ENCODE measurements at regions not wholly inside any gene's neighbourhood (a gene's known extent, or its start where the extent isn't known, plus 50 kb on each side); places are given as distances from the start of the nearest gene placed in this dataset.

- H3K4me1 ChIP-seq (ENCODE audit: control insufficient read depth in 4 of 4, insufficient read depth in 4 of 4, low read length in 3 of 4): no peaks in the 10 kb centered on the region
- 33% methylated on average over 6 of the region's 6 CpGs for WGBS
- H3K9ac ChIP-seq (ENCODE audit: low read depth in 1 of 2, low read length in 2 of 2): no peak overlapping the region
- no peak for DNase-seq (ENCODE audit: low spot score)
- TF ChIP-seq TAF1 (conservative IDR thresholded peaks at IDR 0.05) (no peak), RXRA (IDR thresholded peaks at IDR 0.05) (no peak), NR2F2 (IDR thresholded peaks at IDR 0.05) (no peak), FOXA1 (IDR thresholded peaks at IDR 0.05) (no peak), CTCF (IDR thresholded peaks at IDR 0.05; ENCODE audit: low read depth, low read length, missing input control) (no peak), SP1 (IDR thresholded peaks at IDR 0.05) (no peak), ZBTB33 (IDR thresholded peaks at IDR 0.05) (no peak), JUND (IDR thresholded peaks at IDR 0.05) (no peak), RAD21 (IDR thresholded peaks at IDR 0.05) (no peak), REST (IDR thresholded peaks at IDR 0.05) (no peak), FOXA2 (IDR thresholded peaks at IDR 0.05) (no peak), MAX (IDR thresholded peaks at IDR 0.05) (no peak), EGR1 (IDR thresholded peaks at IDR 0.05; ENCODE audit: low read depth in 2 of 2) (no peak), HNF4A (conservative IDR thresholded peaks at IDR 0.05) (no peak), ATF3 (IDR thresholded peaks at IDR 0.05) (no peak), GABPA (IDR thresholded peaks at IDR 0.05 in 1 of 2, conservative IDR thresholded peaks at IDR 0.05 in 1 of 2) (no peak), HNF4G (IDR thresholded peaks at IDR 0.05) (no peak), YY1 (IDR thresholded peaks at IDR 0.05) (no peak)
- no peaks in the 10 kb centered on the region for H3K9me3 ChIP-seq (ENCODE audit: control insufficient read depth in 4 of 4, low read length in 3 of 4)
- H3K36me3 ChIP-seq (ENCODE audit: control insufficient read depth in 4 of 4, insufficient read depth in 3 of 4, low read depth in 1 of 4, low read length in 3 of 4): no peaks in the 10 kb centered on the region
- H3K4me3 ChIP-seq (ENCODE audit: low read depth in 1 of 3, low read length in 3 of 3): no peak overlapping the region
- no peak overlapping the region for H3K27ac ChIP-seq (ENCODE audit: low read depth in 1 of 2, low read length in 2 of 2)
- peaks cover 0 to 5% (median 0%) of the 10 kb centered on the region in 4 donors for H3K27me3 ChIP-seq (ENCODE audit: control insufficient read depth in 4 of 4, insufficient read depth in 4 of 4, low read length in 3 of 4)
These were observed 235.8 kb upstream of the MIR17HG start for GRCh38 chr13:91111476-91112200.

Data from liver (tissue), 8 donors.